ENCODE measurements at regions not wholly inside any gene's neighbourhood (a gene's known extent, or its start where the extent isn't known, plus 50 kb on each side); places are given as distances from the start of the nearest gene placed in this dataset.

GRCh38 chr2:145615626-145616025 lies 1095.7 kb upstream of the ZEB2 start:
- TF ChIP-seq CTCF (conservative IDR thresholded peaks at IDR 0.05 in 1 of 2, IDR thresholded peaks at IDR 0.05 in 1 of 2; ENCODE audit: low read depth in 1 of 2, low read length in 2 of 2) (no peak), EZH2 (IDR thresholded peaks at IDR 0.05; ENCODE audit: low read length, missing control alignments) (no peak)

All from fibroblast of lung (primary cell).